Mucosa of stomach (tissue), 1 donor: ENCODE measurements at regions not wholly inside any gene's neighbourhood (a gene's known extent, or its start where the extent isn't known, plus 50 kb on each side); places are given as distances from the start of the nearest gene placed in this dataset.

Experiments used
- H3K27me3 ChIP-seq: one replicate; pipeline ENCODE4 v1.7.0; 2013; ENCODE audit warnings: mild to moderate bottlenecking, low read length; ENCODE audit not compliant: control insufficient read depth, insufficient read depth
- H3K36me3 ChIP-seq: one replicate; pipeline ENCODE4 v1.7.0; 2013; ENCODE audit warnings: low read length; ENCODE audit not compliant: control insufficient read depth, insufficient read depth
- H3K4me1 ChIP-seq: one replicate; pipeline ENCODE4 v1.7.0; 2013; ENCODE audit warnings: mild to moderate bottlenecking, low read length; ENCODE audit not compliant: control insufficient read depth, insufficient read depth
- H3K4me3 ChIP-seq: one replicate; pipeline ENCODE4 v1.7.0; 2013; ENCODE audit warnings: low read length
- H3K9ac ChIP-seq: one replicate; pipeline ENCODE4 v1.7.0; 2013; ENCODE audit warnings: mild to moderate bottlenecking, low read length, moderate library complexity
- H3K9me3 ChIP-seq: one replicate; pipeline ENCODE4 v1.7.0; 2013; ENCODE audit warnings: mild to moderate bottlenecking, low read length, moderate library complexity; ENCODE audit not compliant: control insufficient read depth
- donor health status: Pancreatic carcinoma.

DNA sequence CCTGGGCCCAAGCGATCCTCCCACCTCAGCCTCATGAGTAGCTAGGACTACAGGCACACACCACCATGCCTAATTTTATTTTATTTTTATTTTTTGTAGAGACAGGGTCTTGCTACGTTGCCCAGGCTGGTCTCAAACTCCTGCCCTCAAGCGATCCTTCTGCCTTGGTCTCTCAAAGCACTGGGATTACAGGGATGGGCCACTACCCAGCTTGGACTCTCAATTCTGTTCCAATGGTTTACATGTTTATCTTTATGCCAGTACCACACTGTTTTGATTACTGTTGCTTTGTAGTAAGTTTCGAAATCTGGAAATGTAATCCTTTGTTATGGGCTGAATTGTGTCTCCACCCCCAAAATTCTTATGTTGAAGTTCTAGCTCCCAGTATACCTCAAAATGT is 88.4 kb upstream of the TARDBP start:
- Histone ChIP-seq H3K9me3 (peaks cover 4% of the 10 kb centered on the region), H3K27me3 (no peaks in the 10 kb centered on the region), H3K36me3 (no peaks in the 10 kb centered on the region), H3K4me1 (no peaks in the 10 kb centered on the region), H3K9ac (no peak overlapping the region), H3K4me3 (no peak overlapping the region)

DNA sequence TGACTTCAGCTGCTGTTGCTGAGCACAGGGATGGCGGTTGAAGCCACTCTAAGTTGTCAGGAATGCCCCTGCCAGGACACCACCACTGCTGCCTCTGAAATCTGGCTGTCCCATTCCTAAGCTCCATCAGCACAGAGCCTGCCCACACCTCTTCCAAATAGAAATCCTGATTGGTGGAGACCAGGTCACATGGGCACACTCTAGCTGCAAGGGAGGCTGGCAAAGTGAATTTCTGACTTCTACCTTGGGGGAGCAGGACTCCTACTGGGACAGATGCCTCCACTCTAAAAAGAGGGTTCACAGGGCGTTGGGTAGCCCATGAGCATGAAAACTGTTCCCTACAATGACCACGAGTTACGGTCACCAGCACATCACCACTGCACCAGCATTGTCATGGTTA is 83.8 kb upstream of the TARDBP start:
- peaks cover 5% of the 10 kb centered on the region for H3K9me3 ChIP-seq
- H3K9ac ChIP-seq = no peak overlapping the region
- no peaks in the 10 kb centered on the region for H3K36me3 ChIP-seq
- no peaks in the 10 kb centered on the region for H3K4me1 ChIP-seq
- H3K4me3 ChIP-seq = no peak overlapping the region
- H3K27me3 ChIP-seq = no peaks in the 10 kb centered on the region

DNA sequence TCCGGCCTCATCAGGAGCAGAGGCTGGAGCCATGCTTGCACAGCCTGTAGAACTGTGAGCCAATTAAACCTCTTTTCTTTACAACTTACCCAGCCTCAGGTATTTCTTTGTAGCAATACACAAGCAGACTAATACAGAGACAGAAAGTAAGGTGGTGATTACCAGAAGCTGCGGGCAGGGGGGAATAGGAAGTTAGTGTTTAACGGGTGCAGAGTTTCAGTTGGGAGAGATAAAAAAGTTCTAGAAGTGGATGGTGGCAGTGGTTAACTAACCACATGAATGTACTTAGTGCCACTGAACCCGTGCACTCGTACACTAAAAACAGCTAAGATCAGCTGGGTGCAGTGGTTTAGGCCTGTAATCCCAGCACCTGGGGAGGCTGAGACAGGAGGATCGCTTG is 80.4 kb upstream of the TARDBP start:
- peaks cover 5% of the 10 kb centered on the region for H3K9me3 ChIP-seq
- H3K9ac ChIP-seq = no peak overlapping the region
- no peak overlapping the region for H3K4me3 ChIP-seq
- H3K36me3 ChIP-seq = no peaks in the 10 kb centered on the region
- H3K27me3 ChIP-seq = no peaks in the 10 kb centered on the region
- H3K4me1 ChIP-seq = peaks cover 11% of the 10 kb centered on the region

DNA sequence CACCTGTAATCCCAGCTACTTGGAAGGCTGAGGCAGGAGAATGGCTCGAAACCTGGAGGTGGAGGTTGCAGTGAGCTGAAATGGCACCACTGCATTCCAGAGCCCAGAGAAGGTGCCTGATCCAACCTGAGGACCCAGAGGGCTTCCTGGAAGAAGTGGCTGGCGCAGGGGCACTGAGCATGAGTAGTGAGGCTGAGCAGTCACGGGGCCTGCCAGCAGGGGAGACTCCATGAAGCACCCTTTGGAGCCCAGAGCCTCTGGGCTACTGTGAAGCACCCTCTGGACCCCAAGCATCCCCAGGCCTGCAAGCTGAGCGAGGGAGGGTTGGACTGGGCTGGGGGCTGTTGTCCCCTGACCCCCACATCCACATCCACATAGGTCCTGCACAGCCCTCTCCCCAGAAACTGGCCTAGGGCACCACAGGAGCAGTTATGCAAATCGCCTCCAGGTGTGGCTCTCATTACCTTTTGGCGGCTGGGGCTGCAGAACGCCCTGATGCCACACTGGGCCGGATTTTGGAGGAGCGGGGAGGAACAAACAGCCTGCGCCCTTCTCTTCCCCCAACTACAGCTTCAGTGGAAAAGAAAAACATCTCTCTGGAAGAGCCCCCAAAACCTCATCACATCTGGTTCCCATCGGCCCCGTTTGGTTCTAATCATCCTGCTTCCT is 78.2 kb upstream of the TARDBP start:
- Histone ChIP-seq H3K36me3 (no peaks in the 10 kb centered on the region), H3K4me1 (peaks cover 15% of the 10 kb centered on the region), H3K27me3 (no peaks in the 10 kb centered on the region), H3K9ac (no peak overlapping the region), H3K4me3 (no peak overlapping the region), H3K9me3 (no peaks in the 10 kb centered on the region)

DNA sequence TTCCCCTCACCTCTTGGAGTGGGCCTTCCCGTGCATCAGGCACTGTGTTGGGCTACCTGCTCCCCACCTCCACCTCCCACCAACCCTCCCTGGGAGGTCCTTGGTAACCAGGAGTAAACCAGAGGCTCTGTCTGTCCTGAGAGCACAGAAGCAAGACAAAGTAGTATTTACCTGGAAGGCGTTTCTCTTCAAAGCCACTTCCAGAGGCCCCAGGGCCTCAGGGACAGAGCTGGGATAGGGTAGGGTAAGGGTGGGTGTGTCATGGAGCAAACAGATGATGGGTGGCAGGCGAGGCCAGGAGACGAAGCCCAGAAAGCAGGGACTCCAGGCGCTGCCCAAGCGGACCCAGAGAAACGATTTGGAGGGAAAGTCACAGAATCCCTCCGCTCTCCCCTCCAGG is 77.2 kb upstream of the TARDBP start:
- no peak overlapping the region for H3K4me3 ChIP-seq
- H3K9ac ChIP-seq = no peak overlapping the region
- peaks cover 15% of the 10 kb centered on the region for H3K4me1 ChIP-seq
- no peaks in the 10 kb centered on the region for H3K27me3 ChIP-seq
- no peaks in the 10 kb centered on the region for H3K9me3 ChIP-seq
- H3K36me3 ChIP-seq = no peaks in the 10 kb centered on the region

DNA sequence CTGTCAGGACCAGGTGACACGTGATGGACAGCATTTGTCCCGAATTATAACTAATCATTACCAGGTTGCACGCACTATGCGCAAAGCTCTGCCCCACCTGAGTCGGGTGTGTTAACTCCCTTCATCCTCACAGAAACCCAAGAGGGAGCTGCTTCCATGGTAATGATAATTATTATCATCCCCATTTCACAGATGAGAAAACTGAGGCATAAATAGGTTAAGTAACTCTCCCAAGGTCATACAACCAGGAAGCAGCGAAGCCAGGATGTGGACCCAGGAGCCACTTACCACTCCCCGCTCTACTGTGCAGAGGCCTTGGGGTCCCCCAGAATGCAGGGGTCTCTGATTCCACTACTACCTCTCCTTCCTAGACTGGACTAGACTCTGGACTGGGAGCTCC is 76.7 kb upstream of the TARDBP start:
- H3K4me1 ChIP-seq = peaks cover 15% of the 10 kb centered on the region

DNA sequence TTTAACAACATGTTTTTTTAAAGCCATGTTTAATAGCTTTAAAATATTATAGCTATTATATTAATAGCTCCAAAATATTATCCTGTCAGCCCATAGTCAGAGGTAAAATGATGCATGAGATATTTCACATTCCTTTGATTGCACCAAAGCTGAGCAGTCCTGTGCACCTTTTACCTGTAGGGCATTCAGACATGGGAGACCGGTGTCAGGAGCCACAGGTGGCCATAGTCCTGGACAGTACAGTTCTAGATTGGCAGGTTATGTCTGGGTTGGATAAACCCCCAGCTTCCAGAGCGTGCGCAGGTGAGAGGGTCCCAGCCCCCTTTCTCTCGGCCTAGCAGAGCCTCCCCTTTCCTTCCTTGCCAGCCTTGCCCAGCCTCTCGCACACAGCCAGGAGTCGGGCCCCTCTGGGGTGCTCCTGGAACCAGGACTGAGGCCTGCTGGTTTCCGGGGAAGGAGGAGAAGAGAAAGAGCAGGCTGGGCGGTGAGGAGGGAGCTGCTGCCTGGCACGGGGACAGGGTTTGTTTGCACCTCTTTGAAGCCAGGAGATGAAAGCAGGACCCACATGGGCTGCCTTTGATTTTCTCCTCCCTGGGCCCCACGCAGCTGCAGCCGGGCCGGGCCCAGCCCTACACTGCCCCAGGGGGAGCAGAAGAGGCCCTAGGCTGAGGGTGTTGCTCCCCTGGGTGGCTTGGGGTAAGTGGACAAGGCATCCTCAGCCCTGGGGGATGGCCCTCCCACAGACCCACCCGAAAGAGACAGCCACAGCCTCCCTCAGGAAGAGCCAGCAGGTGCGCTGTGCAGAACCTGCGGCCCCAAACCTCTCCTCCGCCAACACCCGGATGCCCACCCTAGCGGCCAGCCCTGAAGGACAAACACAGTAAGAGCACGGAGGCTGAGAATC is 75.2 kb upstream of the TARDBP start:
- H3K9ac ChIP-seq = no peak overlapping the region
- peaks cover 4% of the 10 kb centered on the region for H3K27me3 ChIP-seq
- H3K4me1 ChIP-seq = peaks cover 24% of the 10 kb centered on the region
- no peaks in the 10 kb centered on the region for H3K36me3 ChIP-seq
- H3K9me3 ChIP-seq = no peaks in the 10 kb centered on the region
- no peak overlapping the region for H3K4me3 ChIP-seq

More for the DNA sequence above, 76.7 kb upstream of the TARDBP start:
- no peaks in the 10 kb centered on the region for H3K36me3 ChIP-seq
- H3K9me3 ChIP-seq = no peaks in the 10 kb centered on the region
- no peak overlapping the region for H3K4me3 ChIP-seq
- no peak overlapping the region for H3K9ac ChIP-seq
- peaks cover 1% of the 10 kb centered on the region for H3K27me3 ChIP-seq

DNA sequence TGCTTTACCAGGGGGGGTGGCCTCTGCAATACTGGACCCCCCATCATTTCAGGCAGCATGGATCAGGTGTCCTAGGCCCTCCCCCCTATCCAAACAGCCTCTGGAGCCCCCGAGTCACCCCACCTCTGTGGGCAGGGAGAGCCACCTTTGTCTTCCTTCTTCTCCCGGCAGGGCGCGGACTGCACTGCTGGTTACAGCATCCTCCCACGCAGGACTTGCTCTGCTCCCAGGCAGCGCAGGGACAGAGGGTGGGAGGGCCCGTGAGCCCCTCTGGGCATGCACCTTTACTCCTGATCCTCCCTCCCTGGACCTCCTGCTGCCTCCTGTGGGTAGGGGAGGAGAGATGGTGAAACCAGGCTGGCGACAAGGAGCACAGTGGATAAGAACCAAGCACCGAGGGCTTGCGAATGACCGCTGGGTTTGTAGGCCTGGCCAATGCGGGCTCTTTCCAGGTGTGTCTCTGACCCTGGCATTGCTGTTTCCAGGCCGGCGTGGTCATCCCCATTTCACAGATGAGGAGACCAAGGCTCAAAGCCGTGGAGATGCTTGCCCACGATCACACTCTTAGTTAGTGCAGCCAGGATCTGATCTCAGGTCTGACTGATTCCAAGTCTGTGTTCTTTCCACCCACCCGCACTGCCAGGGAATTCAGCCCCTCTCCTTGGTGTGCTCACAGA is 73.6 kb upstream of the TARDBP start:
- no peak overlapping the region for H3K9ac ChIP-seq
- H3K27me3 ChIP-seq = peaks cover 9% of the 10 kb centered on the region
- no peaks in the 10 kb centered on the region for H3K9me3 ChIP-seq
- H3K4me3 ChIP-seq = no peak overlapping the region
- H3K4me1 ChIP-seq = peaks cover 34% of the 10 kb centered on the region
- no peaks in the 10 kb centered on the region for H3K36me3 ChIP-seq

DNA sequence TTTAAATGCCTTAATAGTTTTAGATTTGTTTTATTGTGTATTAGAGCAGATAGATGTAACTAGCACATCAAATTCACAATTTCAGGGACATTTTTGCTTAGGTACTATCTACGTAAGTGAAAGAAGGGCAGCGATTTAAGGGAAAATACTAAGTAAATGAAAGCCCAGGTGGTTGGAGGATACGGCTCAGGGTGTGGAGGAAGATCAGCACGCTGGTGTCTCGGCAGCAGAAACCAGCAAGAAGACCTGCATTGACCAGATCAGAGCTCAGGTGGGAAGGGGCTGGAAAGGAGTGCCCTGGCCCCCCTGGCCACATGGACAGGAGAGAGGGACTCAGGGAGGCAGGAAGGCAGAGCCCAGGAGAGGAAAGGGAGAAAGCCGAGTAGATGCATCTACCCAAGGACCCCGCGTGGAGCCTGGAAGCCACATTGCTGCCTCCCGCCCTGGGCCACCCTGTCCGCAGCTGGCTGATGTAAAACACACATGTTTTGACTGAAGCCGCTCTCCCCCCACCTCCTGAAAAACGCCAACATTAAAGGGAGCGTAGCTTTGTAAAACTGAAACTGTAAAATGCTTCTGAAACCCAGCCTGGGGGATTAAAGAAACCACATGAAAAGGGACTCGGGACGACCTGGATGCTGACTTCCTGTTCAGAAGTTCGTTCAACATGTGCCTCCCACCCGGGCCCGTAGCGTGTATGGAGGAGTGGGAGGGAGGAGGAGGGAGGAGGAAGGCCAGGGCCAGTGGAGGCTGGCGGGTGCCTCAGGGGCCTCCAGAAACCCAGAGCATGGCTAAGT is 72.6 kb upstream of the TARDBP start:
- H3K4me3 ChIP-seq = no peak overlapping the region
- H3K9ac ChIP-seq = no peak overlapping the region

DNA sequence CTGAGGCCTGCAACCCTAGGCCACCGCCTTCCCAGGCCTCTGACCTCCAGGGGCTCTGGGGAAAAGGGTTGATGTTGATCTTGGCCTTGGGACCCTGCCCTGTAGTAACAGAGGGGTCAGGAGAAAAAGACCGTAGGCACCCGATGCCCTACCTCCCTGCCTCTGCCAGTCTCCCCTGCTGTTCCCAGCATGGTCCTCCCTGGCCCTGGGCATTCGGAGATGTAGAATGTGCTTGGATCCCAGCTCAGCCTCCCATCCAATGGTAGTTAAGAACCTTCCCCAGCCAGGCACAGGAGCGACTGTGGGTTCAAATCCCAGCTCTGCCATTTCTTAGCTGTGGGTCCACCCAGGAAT is 72.0 kb upstream of the TARDBP start:
- Histone ChIP-seq H3K36me3 (no peaks in the 10 kb centered on the region), H3K9ac (no peak overlapping the region), H3K27me3 (peaks cover 12% of the 10 kb centered on the region), H3K9me3 (no peaks in the 10 kb centered on the region), H3K4me1 (peaks cover 35% of the 10 kb centered on the region), H3K4me3 (no peak overlapping the region)

More for the DNA sequence above, 72.6 kb upstream of the TARDBP start:
- H3K27me3 ChIP-seq = peaks cover 12% of the 10 kb centered on the region
- no peaks in the 10 kb centered on the region for H3K9me3 ChIP-seq
- peaks cover 41% of the 10 kb centered on the region for H3K4me1 ChIP-seq
- no peaks in the 10 kb centered on the region for H3K36me3 ChIP-seq

DNA sequence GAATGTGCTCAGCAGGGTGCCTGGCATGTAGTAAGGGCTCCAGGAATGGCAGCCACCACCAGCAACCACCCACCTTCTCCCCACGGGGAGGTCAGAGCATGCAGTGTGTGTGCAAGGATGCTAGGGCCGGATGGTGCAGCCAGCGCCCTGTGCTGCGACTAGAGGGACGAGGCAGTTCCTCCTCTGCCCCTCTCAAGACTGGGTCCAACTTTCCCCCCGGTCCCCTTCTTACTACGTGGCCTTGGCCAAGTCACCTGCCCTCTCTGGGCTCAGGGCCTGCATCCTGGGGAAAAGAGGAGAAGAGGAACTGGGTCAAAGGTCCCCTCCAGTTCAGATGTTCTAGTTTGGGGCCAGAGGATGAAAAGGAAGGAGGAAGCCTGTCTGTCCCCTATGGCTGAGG is 71.6 kb upstream of the TARDBP start:
- Histone ChIP-seq H3K9ac (no peak overlapping the region), H3K36me3 (no peaks in the 10 kb centered on the region), H3K9me3 (no peaks in the 10 kb centered on the region), H3K4me3 (no peak overlapping the region), H3K27me3 (peaks cover 16% of the 10 kb centered on the region), H3K4me1 (peaks cover 32% of the 10 kb centered on the region)
